HUDEP-2 (cell line): ENCODE measurements at regions not wholly inside any gene's neighbourhood (a gene's known extent, or its start where the extent isn't known, plus 50 kb on each side); places are given as distances from the start of the nearest gene placed in this dataset.
"Not testable (repeated sequence)": the region's sequence is repeated elsewhere in the genome, so short reads cannot be mapped to it uniquely, and the experiment has no call there.

Source experiments
- DNase-seq, 76 experiments: peaks; one replicate each; lab custom pipeline; 2025; ENCODE audit not compliant: unreplicated experiment in 76 of 76; lab: John Stamatoyannopoulos, UW

DNA sequence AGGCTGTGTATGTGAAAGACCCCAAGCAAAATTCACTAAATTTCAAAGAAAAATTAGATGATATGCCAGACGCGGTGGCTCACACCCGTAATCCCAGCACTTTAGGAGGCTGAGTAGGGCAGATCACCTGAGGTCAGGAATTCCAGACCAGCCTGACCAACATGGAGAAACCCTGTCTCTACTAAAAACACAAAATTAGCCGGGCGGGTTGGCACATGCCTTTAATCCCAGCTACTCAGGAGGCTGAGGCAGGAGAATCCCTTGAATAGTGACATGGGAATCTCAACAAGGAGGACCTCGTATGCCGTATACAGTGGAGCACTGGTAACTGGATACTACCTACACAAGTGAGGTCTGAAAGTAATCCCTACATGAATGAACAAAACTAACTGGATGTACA lies 92.7 kb upstream of the JARID2 start:
- DNase-seq = no peak

- no peak for DNase-seq
These were observed 88.4 kb upstream of the JARID2 start for GRCh38 chr6:15157479-15157878.

- no peak for DNase-seq
These were observed 86.8 kb upstream of the JARID2 start for GRCh38 chr6:15158821-15159619.

GRCh38 chr6:15160812-15161211 lies 85.1 kb upstream of the JARID2 start:
- no peak for DNase-seq

- DNase-seq = not testable (repeated sequence)
These were observed 81.0 kb upstream of the JARID2 start for GRCh38 chr6:15164855-15165254.

DNA sequence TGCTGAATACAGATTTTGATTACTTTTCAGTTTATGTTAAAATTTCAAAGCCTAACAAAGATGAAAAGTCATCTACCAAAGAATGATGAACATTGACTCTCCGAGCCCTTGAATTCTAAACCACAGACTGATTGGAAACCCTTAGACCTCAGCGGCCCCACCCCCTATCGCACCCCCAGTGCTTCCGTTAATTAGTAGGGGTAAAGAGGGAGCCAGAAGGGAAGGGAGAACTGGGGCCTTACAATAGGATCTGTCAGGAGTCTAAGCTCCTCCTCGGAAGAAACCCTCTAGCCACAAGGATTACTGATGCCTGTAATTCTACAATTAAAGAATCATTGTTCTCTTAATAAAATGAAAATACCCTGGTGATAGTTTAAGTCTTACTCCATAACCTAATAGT lies 79.7 kb upstream of the JARID2 start:
- no peak for DNase-seq

DNA sequence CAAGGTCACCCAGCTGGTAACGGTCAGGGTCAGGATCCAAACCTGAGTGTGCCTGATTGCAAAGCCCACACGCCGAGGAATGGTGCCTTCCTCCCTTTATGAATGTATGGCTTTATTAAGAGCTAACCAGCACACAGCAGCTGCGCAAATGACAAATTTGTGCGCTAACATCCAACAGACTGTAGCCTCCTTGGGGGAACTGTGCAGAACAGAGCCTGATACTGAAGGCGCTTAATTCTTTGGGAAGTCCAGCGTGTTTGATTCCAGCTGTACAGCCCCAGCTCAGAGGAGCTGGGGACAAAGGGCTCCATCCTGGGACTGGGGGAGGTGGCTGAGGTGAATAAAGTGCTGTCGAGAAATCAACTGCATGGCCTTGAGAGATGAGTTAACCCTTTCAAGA lies 75.7 kb upstream of the JARID2 start:
- DNase-seq = no peak

GRCh38 chr6:15171026-15171425 lies 74.8 kb upstream of the JARID2 start:
- no peak for DNase-seq

GRCh38 chr6:15176816-15177370 lies 69.0 kb upstream of the JARID2 start:
- DNase-seq = no peak

- DNase-seq = no peak
These were observed 61.9 kb upstream of the JARID2 start for GRCh38 chr6:15183979-15184378.

DNA sequence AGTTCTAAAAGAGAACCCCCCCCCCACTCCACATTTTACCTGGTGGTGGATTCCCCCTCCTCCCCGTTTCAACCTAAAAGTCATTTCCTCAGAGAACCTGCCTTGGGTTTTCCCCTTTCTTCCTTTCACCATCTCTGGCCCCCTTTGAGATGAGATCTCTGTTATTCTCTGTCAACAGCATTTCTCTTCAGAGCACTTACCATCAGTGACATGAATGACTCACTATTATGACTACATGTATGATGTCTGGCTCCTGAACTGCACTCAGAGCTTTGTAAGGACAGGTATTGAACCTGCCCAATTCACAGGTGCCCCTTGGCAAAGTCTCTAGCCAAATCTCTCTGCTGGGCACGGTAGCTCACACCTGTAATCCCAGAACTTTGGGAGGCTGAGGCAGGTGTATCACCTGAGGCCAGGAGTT lies 61.4 kb upstream of the JARID2 start:
- no peak for DNase-seq

GRCh38 chr6:15185111-15185510 lies 60.8 kb upstream of the JARID2 start:
- not testable (repeated sequence) for DNase-seq

DNA sequence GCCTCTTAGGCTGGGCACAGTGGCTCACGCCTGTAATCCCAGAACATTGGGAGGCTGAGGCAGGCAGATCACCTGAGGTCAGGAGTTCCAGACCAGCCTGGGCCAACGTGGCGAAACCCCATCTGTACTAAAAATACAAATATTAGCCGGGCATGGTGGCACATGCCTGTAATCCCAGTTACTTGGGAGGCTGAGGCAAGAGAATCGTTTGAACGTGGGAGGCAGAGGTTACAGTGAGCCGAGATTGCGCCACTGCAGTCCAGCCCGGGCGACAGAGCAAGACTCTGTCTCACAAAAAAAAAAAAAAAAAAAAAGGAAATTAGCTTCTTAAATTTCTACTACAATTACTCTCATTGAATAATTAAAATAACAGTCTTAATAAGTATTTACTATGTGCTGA lies 52.4 kb upstream of the JARID2 start:
- DNase-seq = not testable (repeated sequence)

DNA sequence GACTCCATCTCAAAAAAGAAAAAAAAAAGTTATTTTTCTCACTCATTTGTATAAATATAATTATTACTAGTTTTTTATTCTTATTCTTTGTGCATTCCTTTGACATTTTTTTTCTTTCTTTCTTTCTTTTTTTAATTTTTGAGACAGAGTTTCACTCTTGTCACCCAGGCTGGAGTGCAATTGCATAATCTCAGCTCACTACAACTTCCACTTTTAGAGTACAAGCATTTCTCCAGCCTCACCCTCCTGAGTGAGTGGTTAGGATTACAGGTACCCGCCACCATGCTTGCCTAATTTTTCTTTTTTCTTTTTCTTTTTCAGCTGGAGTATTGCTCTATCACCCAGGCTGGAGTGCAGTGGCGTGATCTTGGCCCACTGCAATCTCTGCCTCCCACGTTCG lies 51.4 kb upstream of the JARID2 start:
- DNase-seq = no peak
